Activated T-helper 1 cell treated with Interleukin-2 at 50 U/mL for 16 hours (primary cell): ENCODE measurements at regions not wholly inside any gene's neighbourhood (a gene's known extent, or its start where the extent isn't known, plus 50 kb on each side); places are given as distances from the start of the nearest gene placed in this dataset.

Experiments
- DNase-seq: peaks from one replicate; pipeline ENCODE4 v3.0.0-alpha.2; 2020; ENCODE audit warnings: low read depth

DNA sequence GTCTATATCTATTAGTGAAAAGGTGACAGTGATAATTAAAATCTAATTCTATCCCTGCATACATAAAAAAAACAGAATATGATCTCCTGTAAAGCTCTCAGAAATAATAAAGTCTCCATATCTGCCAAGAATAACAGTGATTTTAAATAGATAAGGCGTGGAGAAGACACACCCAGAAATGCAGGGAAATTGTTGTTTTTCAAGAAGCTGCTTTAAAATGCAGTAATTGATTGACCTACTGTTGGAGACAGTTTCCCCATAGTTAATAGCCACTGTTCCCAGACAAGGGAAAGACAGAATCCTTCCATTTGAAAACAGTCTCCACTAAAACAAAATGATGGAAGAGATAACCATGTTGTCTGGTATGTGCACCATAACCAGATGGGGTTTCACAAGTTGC, 571.5 kb upstream of the CDH5 start:
- DNase-seq, result no peak

DNA sequence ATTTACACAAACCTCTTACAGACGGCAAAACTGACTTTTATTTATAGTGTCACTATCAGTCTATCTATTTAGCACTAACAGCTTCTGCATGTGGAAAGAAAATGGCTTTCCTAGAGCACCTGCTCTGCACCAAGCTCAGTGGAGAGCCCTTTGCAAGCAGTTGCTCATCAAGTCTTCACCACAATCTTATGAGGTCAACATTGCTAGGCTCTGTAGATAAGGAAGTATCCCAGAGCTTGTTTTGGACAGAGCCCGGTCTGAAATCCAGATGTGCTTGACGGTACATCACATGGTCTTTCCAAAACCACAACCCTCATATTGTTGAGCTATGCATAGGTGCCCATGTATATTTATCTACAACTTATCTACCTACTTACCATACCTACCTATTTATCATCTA, 572.7 kb upstream of the CDH5 start:
- no peak for DNase-seq

DNA sequence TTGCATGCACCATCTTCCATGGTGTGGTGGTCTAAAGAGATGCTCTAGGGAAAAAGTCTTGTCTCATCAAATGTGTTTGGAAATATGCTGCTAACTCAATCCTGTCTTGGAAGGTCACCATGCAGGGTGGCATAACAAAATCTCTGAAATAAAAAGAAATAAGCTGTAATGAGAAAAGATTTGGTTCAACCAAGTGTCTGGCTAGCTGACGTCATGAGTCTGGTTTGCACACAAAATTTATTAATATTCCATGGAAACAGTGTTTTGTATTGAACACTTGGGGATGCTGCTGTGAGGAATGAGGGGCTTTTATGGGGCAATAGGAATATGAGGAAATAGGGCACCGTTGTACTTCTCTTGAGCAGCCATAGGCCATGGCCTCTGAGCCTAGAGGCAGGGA, 575.7 kb upstream of the CDH5 start:
- DNase-seq, result no peak

DNA sequence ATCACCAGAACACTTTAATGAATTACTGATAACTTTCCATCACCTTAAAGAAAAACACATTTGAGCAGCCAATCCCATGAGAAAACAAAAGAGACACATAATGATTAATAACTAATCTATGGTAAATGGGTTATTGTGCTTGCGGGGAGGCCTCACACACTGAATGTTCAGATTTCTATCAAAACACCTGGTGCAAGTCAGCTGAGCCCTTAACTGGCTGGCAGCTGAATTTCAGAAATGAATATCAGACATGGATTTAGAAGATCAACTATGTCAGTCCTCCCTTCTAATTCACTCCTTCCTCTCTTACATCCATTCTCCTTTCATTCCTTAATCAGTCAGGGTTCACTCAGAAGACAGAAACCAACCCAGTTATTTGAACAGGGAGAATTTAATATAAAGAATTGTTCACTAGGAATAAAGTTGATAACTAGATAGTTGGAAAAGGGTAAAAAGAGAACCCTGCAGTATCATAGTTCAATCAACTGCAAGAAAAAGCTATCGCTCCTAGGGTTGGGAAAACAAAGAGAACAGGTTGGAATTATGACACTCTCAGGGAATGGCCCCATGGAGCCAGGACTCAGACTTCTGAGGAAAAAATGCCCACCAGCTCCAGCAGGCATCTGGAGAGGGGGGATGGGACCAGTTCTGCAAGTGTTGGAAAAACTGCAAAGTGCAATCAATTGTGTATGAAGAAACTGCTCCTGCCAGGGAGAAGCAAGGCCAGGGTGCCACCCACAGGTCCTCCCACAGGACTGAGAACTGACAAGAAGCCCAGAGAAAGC, 577.1 kb upstream of the CDH5 start:
- DNase-seq, result no peak

DNA sequence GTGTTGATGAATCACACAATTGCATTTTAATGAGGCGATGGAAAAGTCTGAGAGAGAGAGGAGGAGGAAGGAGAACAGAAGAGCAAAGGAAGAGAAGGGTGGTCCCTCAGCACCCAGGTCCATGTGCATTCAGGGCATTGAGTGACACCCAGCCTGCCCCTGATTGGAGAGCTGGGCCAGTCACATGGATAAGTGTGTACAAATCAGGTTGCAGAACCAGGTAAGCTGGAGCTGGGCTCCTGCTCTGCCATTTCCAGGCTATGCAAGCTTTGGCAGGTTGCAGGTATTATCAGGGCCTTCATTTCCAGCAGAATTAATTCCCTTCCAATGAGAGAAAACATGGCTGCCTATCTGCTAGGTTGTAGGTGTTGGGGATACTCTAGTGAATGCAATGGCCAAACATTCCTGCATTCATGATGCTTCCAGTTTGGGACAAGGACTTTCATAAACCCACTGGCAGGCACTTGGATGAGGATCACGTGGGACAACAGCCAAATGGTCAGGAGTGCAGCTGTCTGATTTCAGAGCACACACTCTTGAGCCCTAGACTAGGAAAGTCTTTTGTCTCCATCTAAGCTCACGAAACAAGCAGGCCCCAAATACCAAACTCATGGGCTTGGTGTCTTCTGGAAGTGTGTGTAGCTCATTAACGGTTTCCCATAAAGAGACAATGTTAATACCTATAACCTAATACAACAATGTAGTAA, 577.9 kb upstream of the CDH5 start:
- no peak for DNase-seq

DNA sequence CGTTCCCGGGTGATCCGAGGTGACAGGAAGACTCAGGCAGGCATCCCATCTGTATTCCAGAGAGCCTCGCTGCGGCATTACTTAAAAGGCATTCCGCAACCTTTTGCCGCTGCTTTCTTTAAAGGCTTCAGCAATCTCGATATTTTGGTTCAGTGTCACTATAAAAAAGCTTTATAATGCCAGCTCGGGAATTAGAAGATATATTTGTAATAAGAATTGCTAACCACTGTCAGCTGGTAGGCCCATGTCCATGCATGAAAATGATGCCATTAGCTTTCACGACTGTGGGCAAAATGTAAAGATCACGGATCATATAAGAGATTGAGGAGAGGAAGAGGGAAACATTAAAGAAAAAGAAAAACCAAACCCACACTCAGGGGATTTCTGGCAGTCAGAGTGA, 578.6 kb upstream of the CDH5 start:
- no peak for DNase-seq

DNA sequence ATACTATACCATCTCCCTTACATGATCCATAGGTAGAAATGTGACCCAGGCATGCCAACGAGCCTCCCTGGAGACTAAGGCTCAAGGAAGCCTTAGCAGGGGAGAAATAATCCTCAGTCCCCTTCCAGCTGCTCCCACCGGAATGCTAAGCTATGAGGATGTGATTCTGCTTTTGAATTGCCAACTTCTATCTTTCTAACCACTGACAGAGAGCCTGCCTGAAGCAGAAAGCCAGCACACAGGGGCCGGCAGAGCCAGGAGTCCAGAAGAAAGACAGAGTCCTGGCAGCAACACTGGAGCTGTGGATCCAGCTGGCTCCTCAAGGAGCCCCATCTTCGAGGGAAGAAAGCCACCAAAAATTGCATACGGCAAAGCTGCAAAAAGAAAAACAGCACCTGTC, 579.6 kb upstream of the CDH5 start:
- no peak for DNase-seq

DNA sequence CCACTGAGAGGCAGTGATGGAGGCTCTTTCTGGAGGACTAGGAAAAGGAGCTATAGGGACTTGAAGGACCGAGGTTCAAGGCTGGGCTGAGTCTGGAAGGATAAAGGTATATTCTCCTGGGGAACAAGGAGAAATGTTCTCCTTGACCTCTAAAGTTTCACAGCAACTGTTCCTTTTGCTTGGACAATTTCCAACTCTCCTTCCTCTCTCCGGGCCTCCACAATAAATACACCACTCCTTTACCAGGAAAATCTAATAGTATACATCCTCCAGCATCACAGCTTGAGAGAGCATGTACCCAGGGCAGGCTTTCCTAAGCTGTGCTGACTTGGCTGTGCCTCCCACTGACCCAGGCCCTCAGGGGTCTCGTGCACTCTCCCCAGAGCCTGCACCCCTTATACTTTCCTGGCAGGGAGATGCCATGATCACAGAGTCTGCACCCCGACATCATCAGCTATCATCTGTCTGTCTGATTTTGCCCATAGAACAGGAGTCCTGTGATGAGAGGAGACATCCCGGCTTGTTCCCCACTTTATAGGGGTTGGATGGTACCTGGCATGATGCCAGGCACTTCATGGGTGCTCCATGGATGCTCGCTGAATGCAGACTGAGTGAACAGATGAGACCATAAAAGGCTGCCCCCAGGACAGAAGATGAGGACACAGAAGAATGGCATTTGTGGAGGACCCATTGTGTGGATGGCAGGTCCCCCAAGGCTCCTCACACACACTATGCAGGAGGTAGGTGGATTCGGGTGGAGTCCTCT, 582.6 kb upstream of the CDH5 start:
- no peak for DNase-seq

DNA sequence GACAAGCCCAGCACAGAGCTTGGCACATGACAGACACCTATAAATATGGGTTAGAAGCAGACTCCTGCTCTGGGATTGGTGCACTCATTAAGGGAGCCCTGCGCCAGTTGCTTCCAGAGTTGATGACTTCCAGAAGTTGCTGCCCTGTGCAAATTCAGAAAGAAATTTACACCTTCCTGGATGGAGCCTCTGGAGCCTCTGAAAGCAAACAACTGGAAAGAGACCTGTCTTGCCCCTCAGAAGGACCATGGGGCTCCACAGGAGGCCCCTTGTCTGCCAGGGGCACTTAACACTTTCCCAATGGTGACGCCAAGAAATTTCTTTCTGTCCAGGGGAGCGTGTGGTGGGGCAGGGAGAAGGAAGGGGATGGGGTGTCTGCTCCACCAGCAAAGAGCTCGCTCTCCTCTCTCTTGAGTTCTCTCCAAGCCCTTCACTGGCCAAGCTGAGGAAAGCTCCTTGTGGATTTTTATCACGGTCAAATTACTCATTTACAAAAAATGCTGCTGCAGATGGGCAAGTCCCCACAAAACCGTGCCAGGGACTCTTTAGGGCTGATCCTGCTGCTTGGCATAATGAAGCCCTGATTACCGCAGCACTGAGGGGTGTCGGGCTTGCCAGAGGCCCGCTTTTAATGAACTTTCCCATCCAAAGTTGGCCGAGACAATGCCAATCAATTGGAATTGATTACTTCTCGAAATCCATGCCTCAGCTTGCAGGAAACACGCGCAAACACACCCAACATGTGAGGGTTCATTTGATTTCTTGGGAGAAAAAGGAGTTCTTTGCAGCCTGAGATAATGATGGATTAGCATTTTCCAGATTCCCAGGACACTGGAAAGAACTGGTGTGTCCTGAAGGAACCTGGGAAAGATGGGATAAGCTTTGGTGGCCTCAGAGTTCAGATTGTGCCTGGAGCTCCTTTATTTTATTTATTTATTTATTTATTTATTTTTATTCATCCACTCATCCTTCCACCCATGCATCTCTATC, 583.6 kb upstream of the CDH5 start:
- no peak for DNase-seq

DNA sequence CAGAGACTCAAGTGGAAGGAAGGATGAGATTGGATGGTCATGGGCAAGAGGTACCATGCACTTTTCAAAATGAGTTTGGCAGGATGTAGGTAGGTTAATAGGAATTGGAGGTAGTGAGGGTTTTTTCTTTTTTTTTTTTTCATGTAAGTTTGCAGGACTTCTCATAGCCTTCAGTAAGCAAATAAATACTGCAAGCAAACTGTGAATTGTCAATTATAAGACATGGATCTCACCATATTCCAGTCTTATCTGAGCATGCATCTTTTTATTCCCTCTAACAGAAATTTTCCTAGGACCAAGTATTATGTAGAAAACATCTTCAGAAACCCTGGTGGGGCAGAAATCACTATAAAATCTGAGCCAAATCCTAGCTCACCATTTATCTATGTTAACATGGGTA, 584.6 kb upstream of the CDH5 start:
- DNase-seq, result no peak

DNA sequence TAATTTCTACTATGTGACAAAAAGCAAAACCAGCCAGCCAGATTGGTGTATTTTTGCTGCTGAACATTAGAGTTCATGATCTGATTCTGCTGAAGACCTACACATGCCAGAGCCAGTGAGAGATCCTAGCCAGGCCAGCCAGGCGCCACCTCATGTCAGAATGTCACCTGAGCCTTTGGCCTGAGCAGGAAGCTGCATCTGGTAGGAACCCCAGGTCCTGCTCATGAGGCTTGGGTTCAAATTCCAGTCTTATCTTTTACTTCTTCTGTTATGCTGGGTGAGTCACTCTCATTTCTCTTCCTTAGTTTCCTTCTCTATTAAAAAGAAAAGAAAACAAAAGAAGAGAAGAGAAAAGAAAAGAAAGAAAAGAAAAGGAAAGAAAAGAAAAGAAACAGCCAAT, 585.1 kb upstream of the CDH5 start:
- no peak for DNase-seq

DNA sequence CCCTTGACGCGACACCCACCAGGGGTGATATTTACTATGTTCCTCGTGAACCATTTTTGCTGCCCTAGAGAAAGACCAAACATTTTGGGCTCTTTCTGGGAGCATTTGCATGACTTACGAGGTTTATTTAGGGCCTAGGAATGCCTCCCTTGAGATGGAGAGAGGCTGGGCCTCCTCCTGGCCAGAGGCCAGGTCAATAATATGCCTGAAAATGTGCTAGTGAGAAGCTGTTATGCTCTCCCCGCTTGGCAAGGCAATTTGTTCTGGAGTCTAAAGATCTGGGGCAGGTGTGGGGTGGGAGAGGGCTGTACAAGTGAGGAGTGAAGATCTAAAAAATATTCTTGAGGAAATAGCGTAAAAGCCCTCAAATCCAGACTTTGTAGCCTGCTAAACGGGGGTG, 587.3 kb upstream of the CDH5 start:
- no peak for DNase-seq

DNA sequence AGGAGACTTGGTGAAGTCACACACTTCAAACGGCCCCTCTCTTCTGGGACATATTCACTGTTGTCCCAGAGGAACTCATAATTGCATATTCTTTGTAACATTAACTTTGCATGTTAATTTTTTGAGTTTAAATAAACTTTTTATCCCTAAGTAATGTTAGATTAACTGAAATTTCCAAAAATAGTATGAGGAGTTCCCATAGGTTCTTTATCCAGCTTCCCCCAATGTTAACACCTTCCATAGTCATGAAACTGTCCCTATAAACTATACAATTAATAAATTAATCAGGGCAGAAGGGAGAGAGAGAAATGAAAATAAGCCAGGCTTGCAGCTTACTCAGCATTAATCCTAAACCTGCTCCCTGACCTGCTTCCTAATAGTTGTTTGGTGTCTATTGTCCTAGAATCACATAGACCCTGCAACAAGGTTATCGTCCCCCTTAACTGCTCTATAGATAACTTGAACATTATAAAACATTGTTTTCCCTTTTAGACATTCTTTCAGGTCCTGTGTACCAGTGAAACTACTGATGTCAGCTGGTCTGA, 589.8 kb upstream of the CDH5 start:
- no peak for DNase-seq

DNA sequence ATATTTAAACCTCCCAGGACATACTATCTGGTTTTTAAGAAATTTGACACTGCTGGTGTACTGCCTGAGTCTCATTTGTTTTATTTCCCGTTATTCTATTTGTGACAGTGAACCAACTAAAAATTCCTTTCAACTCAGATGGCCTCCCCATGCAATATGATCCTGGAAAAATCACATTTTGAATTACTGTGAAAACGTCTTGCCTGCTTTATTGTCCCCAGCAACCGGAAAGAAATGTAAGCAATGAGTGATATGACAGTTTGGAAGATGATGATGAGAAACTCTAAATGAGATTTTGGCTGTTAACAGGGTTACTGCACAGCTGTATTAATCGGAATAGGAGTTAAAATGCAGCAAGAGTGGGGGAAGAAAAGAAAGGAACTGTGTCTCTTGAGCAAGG, 590.7 kb upstream of the CDH5 start:
- DNase-seq, result no peak

DNA sequence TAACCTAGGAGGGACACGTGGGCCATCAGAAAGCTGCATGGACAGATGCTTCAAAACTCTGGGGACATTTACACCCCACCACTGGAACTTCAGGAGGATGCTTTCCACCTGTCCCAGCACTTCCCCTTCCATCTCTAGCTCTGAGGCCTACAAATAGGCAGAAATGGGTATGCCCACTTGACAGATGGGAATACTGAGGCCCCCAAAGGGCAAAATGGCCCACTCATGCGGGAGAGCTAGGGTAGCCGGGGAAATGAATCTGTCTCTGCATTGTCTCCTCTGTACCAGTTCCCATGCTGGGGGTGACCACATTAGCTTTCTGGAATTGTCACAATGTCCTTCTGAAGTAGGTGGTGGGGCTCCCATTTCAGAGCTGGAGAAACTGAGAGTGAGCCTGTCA, 592.1 kb upstream of the CDH5 start:
- no peak for DNase-seq

DNA sequence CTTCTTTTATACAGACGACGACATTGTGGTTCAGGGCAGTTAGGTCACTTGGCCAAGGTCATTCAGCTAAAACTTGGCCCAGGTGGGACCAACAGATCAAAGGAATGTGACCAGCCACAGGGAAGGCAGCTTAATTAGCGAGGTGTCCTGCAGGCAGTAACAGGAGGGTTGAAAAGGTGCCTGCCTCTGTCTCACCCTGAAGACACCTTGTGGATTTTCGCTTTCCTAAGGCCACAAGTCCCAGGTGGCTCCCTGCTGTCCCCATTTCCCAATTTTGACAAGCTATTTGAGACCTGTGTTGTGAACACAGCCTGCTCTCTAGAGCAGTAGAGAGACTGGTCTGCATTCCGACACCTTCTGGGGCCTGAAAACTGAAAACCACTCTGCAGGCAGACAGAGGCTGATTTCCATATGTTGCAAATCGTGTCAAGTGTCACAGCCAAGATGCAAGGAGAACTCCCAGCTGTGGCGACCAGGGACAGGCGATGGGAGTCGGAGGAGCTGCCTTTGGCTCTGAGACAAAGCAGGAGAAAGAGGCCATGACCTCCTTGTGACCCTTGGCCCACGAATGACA, 593.1 kb upstream of the CDH5 start:
- DNase-seq, result no peak

DNA sequence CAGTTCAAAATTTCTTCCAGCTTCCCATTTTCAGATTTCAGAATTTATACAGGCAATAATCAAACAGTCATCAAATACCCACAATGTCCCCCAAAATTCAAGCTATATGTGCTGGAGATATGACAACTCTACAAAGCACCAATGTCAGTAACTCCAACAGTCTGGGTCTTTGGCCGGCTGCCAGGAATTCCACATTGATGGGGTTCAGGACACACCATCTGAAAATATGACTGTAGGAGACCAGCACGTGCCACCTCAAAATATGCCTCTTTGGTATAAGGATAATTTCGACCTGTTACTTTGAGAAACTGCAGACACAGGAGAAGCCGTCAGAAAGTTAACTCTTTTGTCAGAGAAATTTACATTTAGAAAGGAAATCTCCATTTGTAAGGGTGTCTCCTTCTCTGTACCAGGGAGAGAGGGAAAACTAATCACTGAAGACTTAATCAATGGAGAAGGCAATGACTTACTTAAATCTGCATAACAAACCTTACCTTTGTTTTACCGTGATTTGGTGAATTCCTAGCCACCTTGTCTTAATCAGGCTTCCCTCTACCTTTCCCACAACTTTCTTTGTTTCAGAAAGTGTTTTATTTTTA, 594.3 kb upstream of the CDH5 start:
- DNase-seq, result no peak

DNA sequence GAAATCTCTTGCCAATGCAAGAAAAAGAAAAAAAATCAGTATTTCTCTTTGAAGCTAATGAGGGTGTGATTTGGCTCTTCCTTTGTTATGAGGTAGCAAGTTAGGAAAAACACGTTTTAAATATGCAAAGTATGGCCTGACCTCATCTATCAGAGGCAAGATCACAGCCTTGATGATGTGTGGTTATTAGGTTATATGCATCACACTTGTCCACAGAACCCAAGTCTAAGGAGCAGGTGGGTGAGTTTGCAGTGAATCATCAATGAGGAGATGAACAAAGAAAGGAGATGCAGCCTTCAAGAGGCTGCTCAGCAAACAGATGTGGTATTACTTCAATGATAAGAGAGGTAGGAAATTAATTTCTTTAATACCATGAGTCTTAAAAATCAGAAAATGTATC, 594.8 kb upstream of the CDH5 start:
- no peak for DNase-seq

DNA sequence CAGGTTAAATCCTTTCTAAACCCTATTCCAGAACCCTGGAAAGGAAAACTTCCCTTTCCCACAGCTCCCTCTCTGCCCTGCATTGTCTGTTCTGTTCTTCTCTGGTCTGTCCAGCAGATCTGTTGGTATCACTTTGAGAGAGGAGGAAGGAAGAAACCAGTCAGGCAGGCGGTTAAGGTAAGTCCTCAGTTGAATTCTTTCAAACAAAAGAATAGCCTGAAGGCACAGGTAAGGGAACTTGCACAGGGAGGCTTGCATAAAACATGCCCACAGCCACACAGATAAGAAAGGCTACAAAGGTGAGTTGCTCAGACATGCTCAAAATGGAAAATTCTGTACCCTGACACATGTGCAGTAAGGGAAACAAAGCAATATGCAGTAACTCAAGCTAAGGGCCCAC, 595.7 kb upstream of the CDH5 start:
- DNase-seq, result no peak

DNA sequence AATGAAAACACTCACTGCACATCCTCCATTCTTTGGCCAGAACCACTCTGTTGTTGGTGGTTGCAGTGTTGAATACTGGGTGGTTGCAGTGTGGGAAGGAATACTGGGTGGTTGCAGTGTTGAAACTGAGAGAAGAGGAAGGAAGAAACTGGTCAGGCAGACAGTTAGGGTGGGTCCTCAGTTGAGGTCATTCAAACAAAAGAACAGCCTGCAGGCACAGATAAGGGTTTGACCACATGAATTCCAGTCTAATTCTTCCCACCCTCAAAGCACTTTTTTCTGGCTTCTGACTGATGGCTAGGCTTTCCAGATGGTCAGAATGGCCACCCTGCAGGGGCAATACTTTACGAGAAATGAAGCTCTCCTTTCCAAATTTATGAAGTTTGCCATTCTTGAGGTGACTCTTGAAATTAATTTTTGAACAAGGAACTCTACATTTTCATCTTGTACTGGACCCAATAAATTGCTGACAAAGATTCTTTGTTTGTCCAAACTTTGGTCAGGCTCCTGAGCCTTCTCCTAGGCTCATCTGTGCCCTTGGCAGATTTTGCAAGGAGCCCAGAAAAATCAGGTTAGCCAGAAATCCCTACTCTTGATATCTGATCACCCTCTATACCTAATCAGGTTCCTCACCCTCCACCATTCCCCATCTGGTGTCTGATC, 596.6 kb upstream of the CDH5 start:
- no peak for DNase-seq
